ENCODE measurements at regions not wholly inside any gene's neighbourhood (a gene's known extent, or its start where the extent isn't known, plus 50 kb on each side); places are given as distances from the start of the nearest gene placed in this dataset.

DNA sequence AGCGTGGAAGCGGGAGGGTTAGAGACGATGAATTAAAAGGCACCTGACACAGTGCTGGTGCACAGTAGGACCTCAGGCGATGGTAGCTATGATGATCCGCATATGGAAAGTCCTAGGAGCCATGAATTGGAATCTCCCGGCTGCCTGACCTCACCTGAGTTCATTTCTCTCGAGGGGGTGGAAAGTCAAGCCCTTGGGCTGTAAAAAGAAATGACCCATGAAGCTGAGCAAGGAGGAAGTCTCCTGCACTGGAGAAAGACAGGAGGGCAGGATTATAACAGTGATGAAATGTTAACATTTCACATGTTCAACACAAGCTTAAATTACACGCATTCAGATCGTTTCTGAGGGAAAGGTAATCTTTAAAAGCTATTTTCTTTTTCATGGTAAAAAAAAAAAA, 481.2 kb downstream of the MATN1 start:
- Histone ChIP-seq H3K9me3 (ENCODE audit: control insufficient read depth, insufficient read depth, low read length) (no peaks in the 10 kb centered on the region), H3K27me3 (ENCODE audit: control insufficient read depth, insufficient read depth, low read length) (no peaks in the 10 kb centered on the region), H3K4me3 (ENCODE audit: low read length) (no peak overlapping the region), H3K36me3 (ENCODE audit: control insufficient read depth, insufficient read depth, low read length) (no peaks in the 10 kb centered on the region), H3K4me1 (ENCODE audit: control insufficient read depth, insufficient read depth, low read length) (no peaks in the 10 kb centered on the region), H3K27ac (ENCODE audit: low read length) (no peak overlapping the region)
- WGBS (ENCODE audit: insufficient coverage, insufficient read length): no CpG with 5 or more reads among the region's 9 CpGs
- no peak for DNase-seq (ENCODE audit: low read depth, low spot score)

DNA sequence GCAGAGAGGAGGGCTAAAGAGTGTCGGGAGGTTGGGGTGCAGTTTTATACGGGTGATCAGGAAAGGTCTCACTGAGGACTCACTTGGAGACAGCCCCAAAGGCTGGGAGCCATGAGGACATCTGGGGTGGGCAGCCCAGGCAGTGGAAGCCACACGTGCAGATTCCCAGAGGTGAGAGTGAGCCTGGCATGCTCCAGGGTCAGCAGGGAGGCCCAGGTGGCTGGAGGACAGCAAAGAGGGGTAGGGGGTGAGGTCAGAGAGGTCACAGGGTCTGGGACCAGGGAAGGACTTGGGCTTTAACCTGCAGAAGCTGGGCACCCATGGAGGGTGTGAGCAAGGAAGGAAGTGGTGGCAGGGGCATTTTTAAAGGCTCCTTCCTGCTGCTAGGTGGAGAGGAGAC, 481.7 kb downstream of the MATN1 start:
- no CpG with 5 or more reads among the region's 3 CpGs for WGBS (ENCODE audit: insufficient coverage, insufficient read length)
- Histone ChIP-seq H3K36me3 (ENCODE audit: control insufficient read depth, insufficient read depth, low read length) (no peaks in the 10 kb centered on the region), H3K9me3 (ENCODE audit: control insufficient read depth, insufficient read depth, low read length) (no peaks in the 10 kb centered on the region), H3K27me3 (ENCODE audit: control insufficient read depth, insufficient read depth, low read length) (no peaks in the 10 kb centered on the region), H3K27ac (ENCODE audit: low read length) (no peak overlapping the region), H3K4me1 (ENCODE audit: control insufficient read depth, insufficient read depth, low read length) (no peaks in the 10 kb centered on the region), H3K4me3 (ENCODE audit: low read length) (no peak overlapping the region)
- no peak for DNase-seq (ENCODE audit: low read depth, low spot score)

DNA sequence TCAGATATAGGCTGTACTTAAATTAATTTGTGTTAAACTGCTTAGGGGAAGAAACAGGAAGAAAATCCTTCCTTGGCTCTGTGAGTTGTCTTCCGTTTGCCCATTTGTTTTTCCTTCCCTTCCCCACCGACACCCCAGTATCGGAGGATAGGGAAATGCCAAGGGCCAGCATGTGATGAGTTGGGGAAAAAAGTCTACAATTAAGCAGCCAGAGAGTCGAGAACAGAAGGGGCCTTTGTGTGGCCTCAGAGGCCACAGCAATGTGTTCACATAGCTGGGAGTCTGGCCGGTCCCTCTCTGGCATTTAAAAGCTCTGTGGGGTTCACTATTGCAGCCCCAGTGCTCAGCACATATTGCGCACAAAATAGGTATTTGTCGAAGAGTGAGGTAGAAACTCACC, 489.3 kb downstream of the MATN1 start:
- WGBS (ENCODE audit: insufficient coverage, insufficient read length): no CpG with 5 or more reads among the region's 7 CpGs
- no peak overlapping the region for H3K4me3 ChIP-seq (ENCODE audit: low read length)
- DNase-seq (ENCODE audit: low read depth, low spot score): no peak
- no peaks in the 10 kb centered on the region for H3K36me3 ChIP-seq (ENCODE audit: control insufficient read depth, insufficient read depth, low read length)
- H3K4me1 ChIP-seq (ENCODE audit: control insufficient read depth, insufficient read depth, low read length): no peaks in the 10 kb centered on the region
- H3K9me3 ChIP-seq (ENCODE audit: control insufficient read depth, insufficient read depth, low read length): no peaks in the 10 kb centered on the region
- no peak overlapping the region for H3K27ac ChIP-seq (ENCODE audit: low read length)
- H3K27me3 ChIP-seq (ENCODE audit: control insufficient read depth, insufficient read depth, low read length): no peaks in the 10 kb centered on the region

DNA sequence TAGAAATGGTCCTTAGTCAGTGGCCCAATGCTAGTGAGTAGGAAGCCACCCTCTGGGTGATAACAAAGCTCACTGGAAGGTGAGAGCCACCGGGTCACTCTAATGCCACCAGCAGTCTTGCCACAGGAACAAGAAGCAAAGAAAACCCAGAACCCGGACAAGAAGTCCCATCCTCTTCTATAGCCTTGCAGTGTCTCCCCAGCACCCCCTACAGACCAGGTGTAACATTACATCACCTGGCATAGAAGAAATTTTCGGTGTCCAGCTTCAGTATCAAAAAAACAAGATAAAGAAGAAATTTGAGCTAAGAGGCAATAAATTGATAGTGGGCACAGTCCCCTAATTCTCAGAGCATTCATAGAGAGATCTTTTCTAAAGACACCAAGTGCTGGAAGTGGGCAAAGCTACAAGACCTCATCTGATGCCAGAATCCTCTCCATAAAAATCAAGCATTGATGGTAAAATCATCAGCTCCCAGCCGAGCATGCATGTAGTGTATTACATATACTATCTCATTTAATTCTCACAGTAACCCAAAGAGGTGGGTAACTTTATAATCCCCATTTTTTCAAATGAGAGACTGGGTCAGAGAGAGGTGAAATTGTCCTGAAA, 491.0 kb downstream of the MATN1 start:
- H3K9me3 ChIP-seq (ENCODE audit: control insufficient read depth, insufficient read depth, low read length): no peaks in the 10 kb centered on the region
- no peaks in the 10 kb centered on the region for H3K36me3 ChIP-seq (ENCODE audit: control insufficient read depth, insufficient read depth, low read length)
- peak; percentile 18 for DNase-seq (ENCODE audit: low read depth, low spot score)
- H3K4me3 ChIP-seq (ENCODE audit: low read length): no peak overlapping the region
- WGBS (ENCODE audit: insufficient coverage, insufficient read length): no CpG with 5 or more reads among the region's 4 CpGs
- H3K27ac ChIP-seq (ENCODE audit: low read length): no peak overlapping the region
- H3K27me3 ChIP-seq (ENCODE audit: control insufficient read depth, insufficient read depth, low read length): no peaks in the 10 kb centered on the region
- H3K4me1 ChIP-seq (ENCODE audit: control insufficient read depth, insufficient read depth, low read length): no peaks in the 10 kb centered on the region

DNA sequence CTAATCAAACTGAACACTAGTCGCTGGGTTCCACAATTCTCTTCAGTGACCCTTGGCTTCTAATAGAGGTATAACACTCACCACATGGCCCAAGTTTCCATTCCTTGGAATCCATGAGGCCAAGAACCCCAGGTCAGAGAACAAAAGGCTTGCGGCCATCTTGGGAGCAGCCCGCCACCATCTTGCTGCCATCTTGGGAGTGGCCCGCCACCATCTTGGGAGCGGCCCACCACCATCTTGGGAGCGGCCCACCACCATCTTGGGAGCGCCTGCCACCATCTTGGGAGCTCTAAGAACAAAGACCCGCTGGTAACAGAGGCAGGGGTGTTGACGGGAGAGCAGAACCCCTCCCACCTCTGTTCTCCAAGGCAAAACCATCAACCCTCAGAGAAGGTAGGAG, 493.4 kb downstream of the MATN1 start:
- DNase-seq (ENCODE audit: low read depth, low spot score): no peak
- Histone ChIP-seq H3K9me3 (ENCODE audit: control insufficient read depth, insufficient read depth, low read length) (no peaks in the 10 kb centered on the region), H3K4me3 (ENCODE audit: low read length) (no peak overlapping the region), H3K36me3 (ENCODE audit: control insufficient read depth, insufficient read depth, low read length) (no peaks in the 10 kb centered on the region), H3K27ac (ENCODE audit: low read length) (no peak overlapping the region), H3K27me3 (ENCODE audit: control insufficient read depth, insufficient read depth, low read length) (no peaks in the 10 kb centered on the region), H3K4me1 (ENCODE audit: control insufficient read depth, insufficient read depth, low read length) (no peaks in the 10 kb centered on the region)
- no CpG with 5 or more reads among the region's 9 CpGs for WGBS (ENCODE audit: insufficient coverage, insufficient read length)

DNA sequence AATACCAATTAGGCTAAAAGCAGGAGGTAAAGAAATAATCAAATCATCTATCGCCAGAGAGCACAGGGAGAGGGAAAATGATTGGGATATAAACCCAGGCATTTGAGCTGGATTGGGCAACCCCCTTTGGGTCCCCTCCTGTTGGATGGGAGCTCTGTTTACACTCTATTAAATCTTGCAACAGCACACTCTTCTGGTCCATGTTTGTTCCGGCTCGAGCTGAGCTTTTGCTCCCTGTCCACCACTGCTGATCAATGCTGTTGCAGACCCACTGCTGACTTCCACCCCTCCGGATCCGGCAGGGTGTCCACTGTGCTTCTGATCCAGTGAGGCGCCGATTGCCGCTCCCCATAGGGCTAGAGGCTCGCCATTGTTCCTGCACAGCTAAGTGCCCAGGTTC, 493.8 kb downstream of the MATN1 start:
- no peak overlapping the region for H3K4me3 ChIP-seq (ENCODE audit: low read length)
- no CpG with 5 or more reads among the region's 9 CpGs for WGBS (ENCODE audit: insufficient coverage, insufficient read length)

DNA sequence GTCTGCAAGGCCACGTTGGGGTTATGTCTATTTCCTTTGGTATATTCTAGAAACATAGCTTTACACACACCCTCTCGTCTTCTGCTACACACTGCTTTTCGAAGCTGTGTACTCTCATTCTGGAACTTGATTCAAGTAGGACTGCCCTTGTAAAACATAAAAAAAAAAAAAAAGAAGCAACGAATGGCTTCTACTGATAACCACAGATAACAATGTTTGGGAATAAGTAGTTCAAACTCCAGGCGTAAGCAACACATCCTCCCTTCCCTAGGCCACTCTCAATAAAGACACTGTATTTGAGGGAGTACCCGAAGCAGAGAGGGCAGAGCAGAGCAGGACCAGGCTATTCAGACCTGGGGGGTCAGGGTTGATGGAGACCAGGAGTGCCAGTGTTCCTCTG, 496.7 kb downstream of the MATN1 start:
- H3K27ac ChIP-seq (ENCODE audit: low read length): no peak overlapping the region
- no peaks in the 10 kb centered on the region for H3K27me3 ChIP-seq (ENCODE audit: control insufficient read depth, insufficient read depth, low read length)
- no peak overlapping the region for H3K4me3 ChIP-seq (ENCODE audit: low read length)
- H3K9me3 ChIP-seq (ENCODE audit: control insufficient read depth, insufficient read depth, low read length): no peaks in the 10 kb centered on the region
- no peaks in the 10 kb centered on the region for H3K4me1 ChIP-seq (ENCODE audit: control insufficient read depth, insufficient read depth, low read length)
- no peaks in the 10 kb centered on the region for H3K36me3 ChIP-seq (ENCODE audit: control insufficient read depth, insufficient read depth, low read length)
- no CpG with 5 or more reads among the region's 6 CpGs for WGBS (ENCODE audit: insufficient coverage, insufficient read length)
- no peak for DNase-seq (ENCODE audit: low read depth, low spot score)

More for the DNA sequence above, 493.8 kb downstream of the MATN1 start:
- no peak overlapping the region for H3K27ac ChIP-seq (ENCODE audit: low read length)
- DNase-seq (ENCODE audit: low read depth, low spot score): no peak
- no peaks in the 10 kb centered on the region for H3K4me1 ChIP-seq (ENCODE audit: control insufficient read depth, insufficient read depth, low read length)
- H3K9me3 ChIP-seq (ENCODE audit: control insufficient read depth, insufficient read depth, low read length): no peaks in the 10 kb centered on the region
- no peaks in the 10 kb centered on the region for H3K27me3 ChIP-seq (ENCODE audit: control insufficient read depth, insufficient read depth, low read length)
- H3K36me3 ChIP-seq (ENCODE audit: control insufficient read depth, insufficient read depth, low read length): no peaks in the 10 kb centered on the region

DNA sequence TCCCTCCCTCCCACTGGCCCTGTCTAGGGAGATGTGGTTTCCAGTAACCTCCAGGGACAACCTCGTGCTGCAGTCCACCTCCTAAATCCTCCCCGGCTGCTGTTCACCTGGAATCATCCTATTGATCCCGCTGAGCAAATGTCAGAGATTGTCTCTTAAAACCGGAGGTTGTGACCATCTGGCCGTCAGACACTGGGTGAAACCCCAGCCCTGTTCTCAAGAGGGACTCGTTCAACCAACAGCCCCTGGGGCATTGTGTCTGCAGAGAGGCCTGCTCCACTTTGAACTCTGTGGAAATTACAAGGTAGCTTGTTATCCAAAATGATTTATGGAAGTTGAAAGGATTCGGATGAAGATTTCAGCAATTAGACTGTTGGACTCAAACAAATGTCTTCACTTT, 498.0 kb downstream of the MATN1 start:
- H3K4me3 ChIP-seq (ENCODE audit: low read length): no peak overlapping the region
- no peaks in the 10 kb centered on the region for H3K36me3 ChIP-seq (ENCODE audit: control insufficient read depth, insufficient read depth, low read length)
- no peak for DNase-seq (ENCODE audit: low read depth, low spot score)
- H3K27me3 ChIP-seq (ENCODE audit: control insufficient read depth, insufficient read depth, low read length): no peaks in the 10 kb centered on the region
- H3K9me3 ChIP-seq (ENCODE audit: control insufficient read depth, insufficient read depth, low read length): no peaks in the 10 kb centered on the region
- no CpG with 5 or more reads among the region's 7 CpGs for WGBS (ENCODE audit: insufficient coverage, insufficient read length)
- no peak overlapping the region for H3K27ac ChIP-seq (ENCODE audit: low read length)
- H3K4me1 ChIP-seq (ENCODE audit: control insufficient read depth, insufficient read depth, low read length): no peaks in the 10 kb centered on the region

DNA sequence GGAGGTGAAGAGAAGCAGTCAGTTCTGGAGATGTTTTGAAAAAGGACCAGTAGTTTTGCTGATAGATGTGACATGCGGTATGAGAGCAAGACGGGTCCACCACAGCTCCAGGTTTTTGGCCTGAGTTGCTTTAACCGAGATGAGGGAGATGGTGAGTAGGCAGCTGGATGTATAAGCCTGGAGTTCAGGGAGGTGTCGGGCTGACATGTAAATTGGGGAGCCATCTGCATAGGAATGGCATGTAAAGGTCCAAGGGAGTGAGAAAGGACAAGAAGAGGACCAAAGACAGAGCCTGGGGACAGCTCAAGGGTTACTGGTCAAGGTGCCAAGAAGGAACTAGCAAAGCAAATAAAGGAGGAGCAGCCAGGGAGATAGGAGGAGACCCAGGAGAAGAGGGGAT, 503.7 kb downstream of the MATN1 start:
- no peak overlapping the region for H3K27ac ChIP-seq (ENCODE audit: low read length)
- no peaks in the 10 kb centered on the region for H3K9me3 ChIP-seq (ENCODE audit: control insufficient read depth, insufficient read depth, low read length)
- DNase-seq (ENCODE audit: low read depth, low spot score): no peak
- H3K27me3 ChIP-seq (ENCODE audit: control insufficient read depth, insufficient read depth, low read length): no peaks in the 10 kb centered on the region
- H3K36me3 ChIP-seq (ENCODE audit: control insufficient read depth, insufficient read depth, low read length): no peaks in the 10 kb centered on the region
- H3K4me3 ChIP-seq (ENCODE audit: low read length): no peak overlapping the region
- H3K4me1 ChIP-seq (ENCODE audit: control insufficient read depth, insufficient read depth, low read length): no peaks in the 10 kb centered on the region
- no CpG with 5 or more reads among the region's 4 CpGs for WGBS (ENCODE audit: insufficient coverage, insufficient read length)

DNA sequence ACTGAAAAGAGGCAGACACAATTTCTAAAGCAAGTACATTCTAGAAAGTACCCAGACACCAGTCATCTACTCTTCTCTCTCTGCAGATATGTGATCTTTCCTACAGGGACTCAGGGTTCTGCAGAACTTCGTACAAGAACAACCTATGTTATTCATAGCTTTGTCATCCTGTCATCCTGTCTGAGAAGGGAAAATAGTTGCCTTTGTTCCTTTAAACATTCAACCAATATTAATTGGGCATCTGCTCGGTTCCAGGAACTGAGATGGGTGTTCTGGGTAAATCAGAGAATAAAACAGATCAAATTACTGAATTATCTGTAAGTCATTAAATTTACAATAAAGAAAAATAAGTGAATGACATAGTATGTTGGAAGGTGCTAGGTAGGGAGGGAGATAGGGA, 504.9 kb downstream of the MATN1 start:
- Histone ChIP-seq H3K4me3 (ENCODE audit: low read length) (no peak overlapping the region), H3K27ac (ENCODE audit: low read length) (no peak overlapping the region), H3K9me3 (ENCODE audit: control insufficient read depth, insufficient read depth, low read length) (no peaks in the 10 kb centered on the region), H3K27me3 (ENCODE audit: control insufficient read depth, insufficient read depth, low read length) (no peaks in the 10 kb centered on the region), H3K4me1 (ENCODE audit: control insufficient read depth, insufficient read depth, low read length) (no peaks in the 10 kb centered on the region), H3K36me3 (ENCODE audit: control insufficient read depth, insufficient read depth, low read length) (no peaks in the 10 kb centered on the region)
- no peak for DNase-seq (ENCODE audit: low read depth, low spot score)
- WGBS (ENCODE audit: insufficient coverage, insufficient read length): no CpG with 5 or more reads among the region's 2 CpGs

DNA sequence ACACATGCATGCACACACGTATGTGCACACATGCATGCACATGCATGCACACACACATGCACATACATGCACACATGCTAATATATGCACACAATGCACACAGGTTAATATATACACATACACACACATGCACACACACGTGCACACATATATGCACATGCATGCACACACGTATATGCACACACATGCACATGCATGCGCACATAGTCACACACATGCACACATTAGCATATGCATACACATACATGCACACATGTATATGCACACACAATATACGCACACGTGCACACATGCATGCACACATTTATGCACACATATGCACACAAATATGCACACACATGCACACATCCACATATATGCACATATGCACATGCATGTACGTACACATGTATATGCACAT, 506.8 kb downstream of the MATN1 start:
- H3K4me1 ChIP-seq (ENCODE audit: control insufficient read depth, insufficient read depth, low read length): no peaks in the 10 kb centered on the region
- WGBS (ENCODE audit: insufficient coverage, insufficient read length): no CpG with 5 or more reads among the region's 7 CpGs

More for the DNA sequence above, 506.8 kb downstream of the MATN1 start:
- H3K27me3 ChIP-seq (ENCODE audit: control insufficient read depth, insufficient read depth, low read length): no peaks in the 10 kb centered on the region
- H3K9me3 ChIP-seq (ENCODE audit: control insufficient read depth, insufficient read depth, low read length): no peaks in the 10 kb centered on the region
- H3K27ac ChIP-seq (ENCODE audit: low read length): no peak overlapping the region
- no peaks in the 10 kb centered on the region for H3K36me3 ChIP-seq (ENCODE audit: control insufficient read depth, insufficient read depth, low read length)
- H3K4me3 ChIP-seq (ENCODE audit: low read length): no peak overlapping the region
- DNase-seq (ENCODE audit: low read depth, low spot score): no peak
